ENCODE measurements at regions not wholly inside any gene's neighbourhood (a gene's known extent, or its start where the extent isn't known, plus 50 kb on each side); places are given as distances from the start of the nearest gene placed in this dataset.
A peak's percentile ranks its signal among the peaks of the same experiment; 100 is the strongest.

GRCh38 chr4:130545171-130545570, 1449.2 kb downstream of the C4orf33 start:
- H3K9me3 ChIP-seq: no peaks in the 10 kb centered on the region
- no peak for ATAC-seq
- no peaks in the 10 kb centered on the region for H3K4me1 ChIP-seq
- TF ChIP-seq CTCF (IDR thresholded peaks at IDR 0.05): no peak
- no peak overlapping the region for H3K27ac ChIP-seq
- no peak overlapping the region for H3K4me3 ChIP-seq
- H3K36me3 ChIP-seq: no peaks in the 10 kb centered on the region
- no peaks in the 10 kb centered on the region for H3K27me3 ChIP-seq (ENCODE audit: low read depth)
- intact Hi-C loops (cut with DNase I): no loop called here
- no peak for DNase-seq

DNA sequence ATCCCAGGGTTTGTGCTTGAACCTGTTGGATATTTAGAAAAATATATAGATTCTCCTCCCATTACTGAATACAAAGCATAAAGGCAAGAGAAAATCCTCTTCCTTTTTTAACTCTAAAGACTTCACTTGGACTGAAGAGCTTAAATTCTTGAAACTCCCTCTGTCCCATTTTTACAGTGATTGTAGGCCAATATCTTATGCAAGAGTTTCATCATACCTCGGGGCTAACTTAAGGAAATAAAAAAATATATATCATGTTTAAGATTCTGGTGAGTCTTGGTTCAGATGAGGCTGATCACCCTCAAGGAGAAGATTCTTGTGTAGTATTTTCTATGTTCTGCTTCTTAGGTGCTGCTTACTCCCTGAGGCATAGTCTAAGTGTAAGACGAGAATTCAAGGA, 1449.6 kb downstream of the C4orf33 start:
- Histone ChIP-seq H3K27me3 (ENCODE audit: low read depth) (no peaks in the 10 kb centered on the region), H3K27ac (no peak overlapping the region), H3K4me1 (no peaks in the 10 kb centered on the region), H3K36me3 (no peaks in the 10 kb centered on the region), H3K9me3 (no peaks in the 10 kb centered on the region), H3K4me3 (no peak overlapping the region)
- DNase-seq (no peak), ATAC-seq (no peak)
- TF ChIP-seq CTCF (IDR thresholded peaks at IDR 0.05): no peak
- intact Hi-C loops (cut with DNase I): no loop called here

DNA sequence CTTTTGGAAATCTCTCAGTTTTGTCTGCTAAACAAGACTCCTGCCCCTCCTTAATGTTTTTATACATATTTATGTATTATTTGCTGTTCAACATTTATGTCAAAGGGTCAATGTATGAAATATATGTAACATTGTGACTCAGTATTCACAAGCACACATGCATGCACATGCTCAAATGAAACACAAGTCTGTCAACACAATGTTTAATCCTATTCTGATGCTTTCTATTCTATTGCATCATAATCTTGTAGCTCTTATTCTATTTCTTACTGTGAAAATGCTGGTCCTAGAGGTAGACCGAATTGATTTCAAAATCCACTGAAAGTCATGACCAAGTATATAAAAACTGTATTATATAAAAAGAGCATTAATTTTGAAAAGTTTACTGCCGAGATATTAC, 1463.3 kb downstream of the C4orf33 start:
- no peak overlapping the region for H3K27ac ChIP-seq
- DNase-seq: no peak
- no peak overlapping the region for H3K4me3 ChIP-seq
- ATAC-seq: no peak
- H3K4me1 ChIP-seq: no peaks in the 10 kb centered on the region
- no peaks in the 10 kb centered on the region for H3K36me3 ChIP-seq
- H3K27me3 ChIP-seq (ENCODE audit: low read depth): no peaks in the 10 kb centered on the region
- H3K9me3 ChIP-seq: no peaks in the 10 kb centered on the region
- no peak for TF ChIP-seq CTCF (IDR thresholded peaks at IDR 0.05)
- intact Hi-C loops (cut with DNase I): no loop called here

- no peaks in the 10 kb centered on the region for H3K36me3 ChIP-seq
- intact Hi-C loops (cut with DNase I): no loop called here
- H3K9me3 ChIP-seq: no peaks in the 10 kb centered on the region
- ATAC-seq (peak; percentile 71 to 80), DNase-seq (no peak)
- H3K27ac ChIP-seq: no peak overlapping the region
- H3K4me1 ChIP-seq: no peaks in the 10 kb centered on the region
- peak overlapping the region; percentile 30 for H3K4me3 ChIP-seq
- peak; percentile 25 for TF ChIP-seq CTCF (IDR thresholded peaks at IDR 0.05)
- H3K27me3 ChIP-seq (ENCODE audit: low read depth): no peaks in the 10 kb centered on the region
Observed at GRCh38 chr4:130563185-130563888, 1467.4 kb downstream of the C4orf33 start.

DNA sequence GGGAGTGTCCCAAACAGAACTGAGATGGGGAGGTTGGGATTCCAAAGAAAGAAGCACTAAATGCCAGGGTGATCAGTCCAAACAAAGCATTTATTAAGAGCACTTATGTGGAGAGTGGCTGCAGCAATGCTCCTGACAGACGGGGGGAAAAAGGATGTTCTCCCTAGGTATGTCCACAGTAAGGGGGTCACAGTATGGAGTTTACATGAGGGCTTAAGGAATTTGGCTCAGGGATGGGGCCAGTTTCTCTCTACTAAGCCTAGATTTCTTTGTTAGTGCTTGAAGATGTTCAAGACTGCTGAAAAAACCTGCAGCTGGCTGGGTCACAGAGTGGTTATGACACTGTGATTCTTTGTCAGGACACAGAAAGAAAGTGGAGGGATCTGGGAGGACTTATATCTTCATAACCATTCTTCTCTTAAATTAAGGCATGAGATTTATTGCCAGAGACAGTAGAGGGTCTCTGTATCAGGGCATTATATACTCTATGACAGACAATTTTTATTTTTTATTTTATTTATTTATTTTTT, 1468.0 kb downstream of the C4orf33 start:
- TF ChIP-seq CTCF (IDR thresholded peaks at IDR 0.05): no peak
- Histone ChIP-seq H3K4me3 (peak overlapping the region; percentile 30), H3K27ac (no peak overlapping the region), H3K9me3 (peaks cover 6% of the 10 kb centered on the region), H3K4me1 (no peaks in the 10 kb centered on the region), H3K27me3 (ENCODE audit: low read depth) (no peaks in the 10 kb centered on the region), H3K36me3 (no peaks in the 10 kb centered on the region)
- intact Hi-C loops (cut with DNase I): no loop called here
- ATAC-seq (peak in 1 of 2 donors; percentile 31), DNase-seq (no peak)

All from lower lobe of right lung (tissue), 2 donors.